ENCODE measurements at regions not wholly inside any gene's neighbourhood (a gene's known extent, or its start where the extent isn't known, plus 50 kb on each side); places are given as distances from the start of the nearest gene placed in this dataset.

DNA sequence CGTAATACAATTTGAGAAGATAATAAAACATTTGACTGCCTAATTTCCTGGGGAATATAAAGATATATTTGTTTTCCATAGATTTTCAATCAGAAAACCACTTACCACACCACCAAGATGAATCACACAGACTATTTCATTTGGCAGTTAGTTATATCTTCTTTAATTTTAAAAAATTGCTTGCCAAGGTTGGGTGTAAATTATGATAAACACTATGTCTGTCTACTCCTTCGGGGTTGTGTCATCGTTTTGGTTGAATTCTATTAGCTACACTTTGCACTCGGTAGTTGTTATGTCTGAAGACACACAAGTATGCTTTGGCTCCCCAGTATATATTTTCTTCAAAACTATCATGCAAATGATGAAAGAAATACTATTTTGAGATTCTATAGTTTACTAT is 594.8 kb upstream of the SEMA3D start:
- DNase-seq (ENCODE audit: low spot score), result no peak

DNA sequence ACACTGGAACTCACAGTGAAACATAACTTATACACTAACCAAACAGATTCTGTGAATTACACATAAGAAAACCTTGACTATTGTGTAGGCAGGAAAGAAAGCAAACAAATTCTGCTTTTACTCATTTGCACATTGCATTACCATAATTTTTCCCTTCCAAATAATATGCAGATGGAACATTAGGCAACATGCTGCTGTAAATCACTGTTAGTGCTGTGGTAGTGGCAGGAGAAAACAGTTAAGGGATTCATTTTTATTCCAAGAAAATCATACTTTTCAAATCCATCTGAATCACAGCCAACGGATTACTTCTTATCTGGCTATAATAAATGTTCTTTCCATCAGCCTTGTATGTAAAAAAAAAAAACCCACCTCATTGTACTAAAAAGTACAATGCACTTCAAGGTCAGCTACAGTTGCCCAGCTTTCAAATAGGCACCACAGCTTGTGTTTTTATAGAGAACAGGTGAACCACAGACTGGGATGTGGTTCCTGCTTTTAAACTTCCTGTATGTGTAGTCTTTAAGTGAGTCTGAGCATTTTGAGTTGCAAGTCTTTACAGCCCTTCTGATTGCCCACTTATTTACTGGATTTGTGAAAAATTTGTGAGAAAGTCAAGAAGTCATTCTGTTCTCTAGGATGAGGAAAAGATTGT is 590.0 kb upstream of the SEMA3D start:
- no peak for DNase-seq (ENCODE audit: low spot score)

DNA sequence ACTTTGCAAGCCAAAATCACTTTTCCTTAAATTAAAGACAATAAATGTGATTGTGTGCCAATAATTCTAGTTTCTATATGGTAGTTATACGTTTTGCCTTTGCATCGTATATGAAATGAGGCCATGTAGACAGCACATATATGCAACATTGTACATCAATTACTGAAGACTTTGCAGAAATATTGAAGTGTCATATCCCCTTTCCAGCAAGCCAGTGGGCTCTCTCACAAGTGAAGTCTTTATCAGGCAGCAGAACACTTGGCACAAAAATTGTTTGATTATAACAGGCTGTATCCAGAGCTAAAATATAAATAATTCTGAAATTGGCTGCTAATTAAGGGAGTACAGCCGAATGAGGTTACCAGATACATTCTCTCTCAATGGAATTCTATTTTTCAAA is 588.6 kb upstream of the SEMA3D start:
- no peak for DNase-seq (ENCODE audit: low spot score)

DNA sequence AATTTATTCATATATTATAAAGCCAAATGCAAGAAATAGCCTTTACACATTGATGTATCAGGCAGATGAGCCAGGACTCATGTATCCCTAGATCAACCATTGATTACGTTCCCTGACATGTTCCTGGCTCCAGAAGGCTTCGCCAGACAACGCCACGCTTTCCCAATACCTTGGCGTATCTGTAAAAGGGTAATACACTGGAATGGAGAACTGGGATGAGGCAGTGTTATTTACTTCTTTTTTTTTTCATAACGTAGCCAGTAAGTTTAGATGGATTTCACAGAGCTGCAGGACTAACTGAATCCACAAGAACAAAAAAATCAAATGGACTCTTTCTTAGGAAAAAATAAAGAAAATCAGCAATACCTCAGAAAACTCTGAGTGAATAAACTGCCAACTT is 588.1 kb upstream of the SEMA3D start:
- DNase-seq (ENCODE audit: low spot score), result no peak

DNA sequence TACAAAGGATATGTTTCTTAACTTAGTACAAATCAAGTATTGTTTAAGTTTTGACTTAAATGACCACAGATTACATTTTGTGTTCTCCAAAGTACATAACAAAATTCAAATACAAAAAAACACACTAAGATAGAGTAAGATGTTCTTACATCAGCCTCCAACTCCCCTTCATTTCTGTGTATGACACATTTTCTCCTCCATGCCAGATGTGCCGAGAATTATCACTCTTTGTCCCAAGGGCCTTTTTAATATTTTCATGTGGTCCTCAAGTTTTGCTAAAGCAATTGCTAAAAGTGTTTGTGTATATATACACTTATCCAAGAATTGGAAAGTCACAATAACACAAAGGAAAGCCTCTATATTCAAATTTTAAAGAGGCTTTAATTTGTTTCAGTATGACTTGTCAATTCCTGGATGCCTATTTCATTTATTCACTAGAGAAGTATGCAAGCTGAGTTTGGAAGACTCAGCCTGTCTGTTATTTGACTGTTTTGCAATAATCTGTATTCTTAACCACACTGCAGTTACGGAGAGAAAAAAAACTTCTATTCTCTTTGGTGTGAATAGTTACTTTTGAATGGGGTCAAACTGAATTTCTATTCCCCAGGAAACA is 586.4 kb upstream of the SEMA3D start:
- DNase-seq (ENCODE audit: low spot score), result peak; percentile 2

DNA sequence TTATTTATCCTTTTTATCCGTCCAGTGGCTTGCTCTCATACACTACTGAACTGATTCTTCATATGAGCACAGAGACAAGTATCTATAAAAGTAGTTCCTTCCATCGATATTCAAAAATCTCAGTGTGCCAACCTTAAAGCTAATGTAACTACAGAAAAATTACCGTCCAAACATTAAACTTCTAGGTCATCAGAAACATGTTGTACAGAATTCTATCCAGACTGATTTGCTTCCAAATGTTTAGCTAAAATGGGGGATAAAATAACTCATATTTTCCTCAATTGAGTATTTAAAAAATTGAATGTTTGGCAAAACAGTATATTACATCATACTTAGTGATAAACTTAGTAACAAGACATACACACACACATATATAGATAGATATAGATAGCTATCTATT is 584.7 kb upstream of the SEMA3D start:
- DNase-seq (ENCODE audit: low spot score), result no peak

DNA sequence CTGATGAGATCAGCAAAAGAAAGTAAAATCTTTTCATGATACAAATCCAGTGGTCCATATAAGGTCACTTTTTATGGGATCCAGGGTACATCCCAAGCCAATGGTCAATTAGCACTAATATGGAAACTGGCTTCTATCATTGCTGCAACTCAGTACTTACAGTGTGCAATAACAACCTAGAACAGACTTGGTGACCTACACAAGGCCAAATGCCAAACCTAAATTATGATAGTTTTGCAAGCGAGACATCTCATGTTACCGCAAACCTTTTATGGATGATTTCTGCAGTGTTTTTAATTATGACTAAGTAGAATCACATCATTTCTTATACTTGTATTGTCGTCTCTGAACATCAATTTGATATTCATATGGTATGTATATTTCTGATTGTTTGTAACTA is 583.5 kb upstream of the SEMA3D start:
- DNase-seq (ENCODE audit: low spot score), result no peak

DNA sequence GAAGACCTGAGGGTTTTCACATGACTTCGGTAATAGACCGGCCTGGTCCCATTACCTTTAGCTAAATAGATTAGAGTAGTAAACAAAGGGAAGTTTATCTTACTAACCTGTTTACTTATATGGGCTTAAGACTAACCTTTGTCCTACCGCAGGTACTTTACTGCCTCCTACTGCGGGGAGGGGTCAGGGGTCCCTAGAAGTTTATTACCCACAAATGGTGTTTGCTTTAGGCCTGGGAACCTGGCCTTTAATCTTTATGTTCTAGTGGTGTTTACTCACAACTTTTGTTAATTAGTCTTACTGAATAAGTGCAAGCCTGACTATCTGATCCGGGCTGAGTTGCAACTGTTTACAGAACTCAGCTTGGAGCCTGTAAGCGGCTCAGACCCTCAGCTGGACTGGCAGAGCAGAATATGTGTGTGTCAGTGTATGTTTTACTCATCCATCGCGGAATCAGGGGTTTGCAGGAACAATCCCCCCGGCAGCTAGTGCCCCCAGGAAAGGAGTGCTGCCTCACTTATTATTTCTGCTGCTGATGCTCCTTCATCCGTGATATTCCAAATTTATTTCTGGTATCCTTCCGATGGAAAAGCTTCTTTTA is 578.9 kb upstream of the SEMA3D start:
- DNase-seq (ENCODE audit: low spot score), result no peak

DNA sequence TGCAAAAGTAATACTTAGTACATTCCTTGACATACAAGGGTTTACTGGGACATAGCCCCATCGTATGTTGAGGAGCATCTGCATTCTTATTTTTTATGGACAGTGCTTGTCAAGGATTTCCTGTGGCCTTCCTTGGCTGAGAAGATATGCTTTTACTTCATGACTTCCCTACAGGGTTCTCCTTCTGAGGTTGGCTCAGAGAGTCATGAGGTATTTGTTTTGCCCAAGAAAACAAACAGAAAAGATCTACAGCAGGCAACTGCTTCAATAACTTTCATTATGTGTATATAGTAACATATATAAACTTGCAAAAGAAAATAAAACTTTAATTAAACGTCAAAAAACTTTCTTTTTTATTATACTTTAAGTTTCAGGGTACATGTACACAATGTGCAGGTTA is 577.2 kb upstream of the SEMA3D start:
- no peak for DNase-seq (ENCODE audit: low spot score)

DNA sequence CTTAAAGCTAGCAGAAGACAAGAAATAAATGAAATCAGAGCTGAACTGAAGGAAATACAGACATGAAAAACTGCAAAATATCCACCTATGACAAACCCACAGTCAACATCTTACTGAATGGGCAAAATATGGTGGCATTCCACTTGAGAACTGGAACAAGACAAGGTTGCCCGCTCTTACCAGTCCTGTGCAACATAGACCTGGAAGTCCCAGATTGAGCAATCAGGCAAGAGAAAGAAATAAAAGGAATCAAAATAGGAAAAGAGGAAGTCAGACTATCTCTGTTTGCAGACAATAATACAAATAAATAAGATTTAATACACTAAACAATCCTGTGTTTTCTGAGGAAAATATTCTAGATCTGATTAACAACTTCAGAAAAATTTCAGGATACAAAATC is 570.5 kb upstream of the SEMA3D start:
- DNase-seq (ENCODE audit: low spot score), result no peak

DNA sequence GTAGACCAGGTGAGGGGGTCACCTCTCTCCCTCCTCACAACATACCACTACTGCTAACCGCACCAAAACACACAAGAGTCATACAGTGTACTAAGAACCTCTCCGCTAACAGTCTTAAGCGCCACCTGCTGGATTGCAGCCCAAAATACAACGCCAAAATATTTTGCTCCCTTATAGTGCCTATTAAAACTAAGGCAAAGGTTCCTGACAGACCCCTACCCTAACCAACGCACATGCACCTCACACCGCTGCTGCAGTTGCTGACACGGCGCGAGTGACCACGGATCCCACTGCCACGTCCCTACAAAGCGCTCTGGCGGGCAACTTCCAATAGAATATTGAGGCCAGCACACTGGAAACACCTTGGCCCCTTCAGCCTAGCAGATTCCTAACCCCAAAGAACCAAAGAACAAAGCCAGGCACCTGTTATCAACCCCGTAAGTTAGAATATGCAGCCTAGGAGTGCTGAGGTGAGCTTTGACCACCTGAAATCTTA is 563.6 kb upstream of the SEMA3D start:
- peak; percentile 10 for DNase-seq (ENCODE audit: low spot score)

DNA sequence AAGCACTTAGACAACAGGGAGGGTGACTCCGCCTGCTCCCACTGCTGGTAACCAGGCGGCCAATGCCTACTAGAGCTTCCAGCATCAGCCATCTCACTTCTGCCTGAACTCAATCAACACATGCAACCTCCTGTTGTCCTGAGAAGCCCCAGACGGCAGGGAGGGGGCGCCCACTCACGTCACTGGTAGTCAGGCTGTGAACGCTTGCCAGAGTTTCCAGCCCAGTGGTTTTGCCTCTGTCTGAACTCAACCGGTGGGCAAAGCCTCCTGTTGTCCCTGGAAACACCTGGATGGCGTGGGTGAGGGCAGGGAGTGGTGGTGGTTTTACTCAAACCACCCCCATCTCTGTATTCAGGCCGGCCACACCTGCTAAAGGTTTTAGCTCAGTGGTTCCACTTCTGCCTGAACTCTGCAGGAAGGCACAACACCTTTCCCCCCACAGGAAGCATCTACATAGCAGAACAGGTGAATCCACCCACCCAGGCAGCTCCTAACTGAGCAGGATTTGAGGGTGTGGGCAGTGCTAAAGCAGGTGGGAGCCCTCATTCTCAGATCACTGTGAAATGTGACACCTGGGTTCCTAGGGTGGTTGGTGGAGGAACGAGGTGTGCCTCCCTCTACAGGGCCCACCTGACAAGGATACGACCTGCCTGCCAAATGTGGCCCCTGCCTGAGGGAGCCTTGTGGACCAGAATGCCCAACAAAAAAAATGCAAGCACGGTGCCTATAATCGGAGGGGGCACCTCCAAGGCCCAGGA is 563.0 kb upstream of the SEMA3D start:
- DNase-seq (ENCODE audit: low spot score), result no peak

DNA sequence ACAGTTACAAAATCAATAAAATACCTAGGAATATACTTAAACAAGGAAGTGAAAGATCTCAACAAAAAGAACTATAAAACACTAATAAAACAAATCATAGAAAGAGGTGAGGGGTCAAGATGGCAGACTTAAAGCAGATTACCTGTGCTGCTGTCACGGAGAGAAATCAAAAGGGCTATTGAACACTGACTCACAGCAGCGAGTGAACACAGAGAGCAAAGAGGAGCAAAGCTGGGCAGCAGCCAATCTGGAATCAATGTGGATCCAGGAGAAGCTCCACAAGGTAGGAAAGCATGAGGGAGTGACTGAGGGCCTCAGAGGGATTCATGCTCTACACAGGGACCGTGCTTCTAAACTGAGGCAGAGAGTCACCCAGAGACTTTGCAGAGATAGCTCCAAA is 562.0 kb upstream of the SEMA3D start:
- no peak for DNase-seq (ENCODE audit: low spot score)

DNA sequence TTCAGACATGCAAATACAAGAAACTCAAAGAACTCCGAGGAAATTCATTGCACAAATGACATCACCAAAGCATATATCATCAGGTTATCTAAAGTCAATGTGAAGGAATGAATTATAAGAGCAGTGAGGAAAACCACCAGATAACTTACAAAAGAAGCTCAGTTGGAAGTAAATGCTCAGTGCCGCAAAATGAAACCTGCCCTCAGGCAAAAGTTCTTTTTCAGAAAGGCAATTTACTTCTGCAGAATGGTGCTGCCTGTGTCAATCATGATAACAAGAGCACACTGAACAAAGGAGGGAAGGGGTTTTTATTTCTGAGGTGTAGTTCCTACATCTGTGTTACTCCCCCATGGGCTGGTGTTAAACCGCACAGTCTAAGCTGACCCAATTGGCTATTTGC is 550.6 kb upstream of the SEMA3D start:
- no peak for DNase-seq (ENCODE audit: low spot score)

DNA sequence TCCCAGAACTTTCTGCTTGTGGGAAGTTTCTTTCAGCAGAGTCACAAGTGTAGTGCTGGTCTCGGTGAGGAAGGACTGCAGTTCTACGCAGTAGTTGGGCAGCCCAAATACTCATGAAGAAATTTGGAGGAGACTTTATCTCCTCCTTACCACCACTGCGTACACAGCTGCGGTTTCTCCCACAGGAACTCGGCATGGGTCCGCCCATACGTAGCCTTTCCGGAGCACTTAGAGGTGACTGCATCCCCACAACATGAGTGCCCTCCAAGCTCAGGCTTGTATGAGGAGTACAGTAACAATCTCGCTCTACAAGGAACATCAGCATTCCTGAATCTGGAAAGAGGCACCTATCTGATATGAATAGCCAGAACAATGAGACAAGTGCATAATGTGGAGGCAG is 549.2 kb upstream of the SEMA3D start:
- DNase-seq (ENCODE audit: low spot score), result no peak

DNA sequence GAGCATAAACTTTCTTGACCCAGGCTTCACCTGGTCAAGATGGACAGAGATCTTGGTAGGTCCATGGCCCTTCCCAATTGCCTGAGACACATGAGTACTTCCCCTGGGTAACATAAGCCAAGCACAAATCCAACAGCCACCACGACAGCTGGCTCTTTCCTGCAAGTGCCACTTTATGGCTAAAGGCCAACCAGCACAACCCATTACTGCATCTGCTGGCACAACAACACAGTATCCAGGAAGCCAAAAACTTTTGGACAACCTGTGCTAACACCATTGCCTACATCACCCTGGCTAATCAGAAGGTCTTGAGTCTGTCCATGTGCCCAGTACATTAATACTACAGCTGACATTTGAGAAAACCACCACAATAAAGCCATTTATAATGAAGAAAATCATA is 548.0 kb upstream of the SEMA3D start:
- DNase-seq (ENCODE audit: low spot score), result no peak

DNA sequence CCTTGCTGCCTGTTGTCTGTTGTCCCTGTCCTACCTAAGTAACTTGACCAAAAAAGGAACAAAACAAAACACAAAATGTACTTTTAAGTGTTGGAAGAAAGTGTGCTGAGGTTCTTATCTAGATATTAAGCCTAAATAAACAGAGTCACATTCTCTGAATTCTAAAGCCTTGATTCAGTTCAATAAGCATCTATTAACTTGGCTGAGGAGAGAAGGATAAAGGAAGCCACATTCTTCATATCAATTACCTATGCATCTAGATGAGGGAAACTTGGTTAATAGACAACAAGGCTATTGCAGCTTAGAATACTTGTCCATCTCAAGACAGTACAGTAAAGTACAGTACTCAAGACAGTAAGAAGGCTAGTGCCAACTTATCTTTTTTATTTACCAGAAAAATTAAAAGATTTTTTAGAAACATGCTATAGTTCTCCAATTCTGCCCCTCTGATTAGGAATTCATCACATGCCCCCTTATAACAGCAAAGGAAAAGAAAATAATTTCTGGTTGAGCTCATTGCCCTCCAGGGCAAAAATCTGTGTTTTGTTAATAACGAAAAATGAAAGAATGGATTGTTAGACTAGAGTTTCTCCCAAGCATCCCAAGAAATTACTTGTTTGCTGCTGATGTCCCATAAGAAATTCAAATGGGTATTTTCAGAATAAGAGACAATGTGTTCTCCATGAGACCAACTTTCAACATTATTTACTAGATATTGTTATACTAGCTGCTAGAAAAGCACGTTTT is 546.5 kb upstream of the SEMA3D start:
- DNase-seq (ENCODE audit: low spot score), result no peak

DNA sequence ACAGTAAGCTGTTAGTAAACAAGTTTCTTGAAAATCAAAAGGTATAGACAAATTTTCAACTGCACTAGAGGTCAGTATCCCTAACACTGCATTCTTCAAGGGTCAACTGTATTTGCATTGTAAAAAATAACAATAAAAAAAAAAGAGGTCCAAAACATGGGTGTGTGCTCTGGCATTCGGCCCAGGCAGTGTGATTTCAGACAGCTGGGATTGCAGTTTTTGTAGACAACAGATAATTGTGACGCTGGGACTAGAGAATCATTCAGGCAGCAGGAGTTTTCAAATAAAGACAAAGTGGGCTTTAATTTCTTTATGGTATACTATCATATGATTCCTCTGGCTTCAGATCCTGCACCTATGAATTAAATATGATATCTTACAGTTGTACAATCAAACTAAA is 543.2 kb upstream of the SEMA3D start:
- no peak for DNase-seq (ENCODE audit: low spot score)

DNA sequence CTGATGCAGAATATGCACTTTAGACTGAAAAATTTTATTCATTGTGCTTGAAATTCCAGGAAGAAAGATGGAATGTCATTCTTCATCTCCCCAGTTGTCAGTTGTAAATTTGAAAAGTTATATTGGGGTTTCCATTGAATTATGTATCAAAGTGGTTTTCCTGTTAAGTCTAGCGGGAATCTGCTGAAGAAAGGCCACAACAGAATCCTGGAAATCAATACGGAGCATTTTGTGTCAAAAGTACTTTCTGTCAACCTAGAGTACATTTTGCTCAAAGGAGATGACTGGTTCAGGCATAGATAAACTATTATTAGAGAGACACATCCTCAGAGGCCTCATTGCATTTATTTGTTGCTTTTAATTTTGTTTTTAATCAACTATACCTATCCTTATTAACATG is 538.2 kb upstream of the SEMA3D start:
- DNase-seq (ENCODE audit: low spot score), result no peak

DNA sequence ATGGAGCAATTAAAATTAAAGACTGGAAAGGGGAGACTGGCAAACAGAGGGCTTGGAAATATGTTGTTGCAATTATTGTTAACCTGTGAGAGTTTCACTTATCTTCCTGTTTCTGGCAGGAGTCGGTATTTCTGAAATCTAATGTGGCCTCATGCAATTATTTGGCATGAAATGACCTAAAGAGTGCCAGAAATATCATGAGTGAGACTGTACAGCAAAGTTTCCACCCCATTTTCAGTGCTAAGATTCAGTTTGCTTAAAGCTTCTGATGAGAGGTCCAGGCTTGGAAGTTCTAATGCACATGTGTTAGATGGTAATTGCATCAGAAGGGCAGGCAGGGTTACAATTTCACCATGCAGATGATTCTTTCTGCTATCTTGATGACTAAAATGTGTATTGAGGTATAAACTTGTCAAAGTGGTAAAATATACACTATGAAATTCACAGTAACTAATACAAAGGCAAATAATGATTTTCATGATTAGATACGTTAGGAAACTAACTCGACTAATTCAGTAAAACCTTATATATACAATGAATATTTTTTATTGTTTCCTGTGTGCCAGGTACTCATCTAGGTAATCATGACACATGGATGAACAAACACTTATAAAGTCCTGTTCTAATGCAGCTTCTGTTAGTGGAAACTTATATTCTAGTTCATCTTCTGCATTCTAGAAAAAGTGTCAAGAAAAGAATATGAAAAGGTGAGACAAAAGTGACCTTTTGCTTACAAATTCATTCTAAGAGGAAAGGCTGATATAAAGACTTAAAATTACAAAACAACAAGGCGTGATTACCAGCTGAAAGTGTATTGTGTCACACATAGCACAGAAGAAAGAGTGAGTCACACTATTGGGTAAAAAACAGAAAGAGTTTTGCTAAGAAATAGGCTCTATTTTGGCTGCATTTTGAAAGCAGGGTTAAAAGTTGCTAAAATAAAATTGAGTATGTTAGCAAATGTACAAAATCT is 533.4 kb upstream of the SEMA3D start:
- no peak for DNase-seq (ENCODE audit: low spot score)

DNA sequence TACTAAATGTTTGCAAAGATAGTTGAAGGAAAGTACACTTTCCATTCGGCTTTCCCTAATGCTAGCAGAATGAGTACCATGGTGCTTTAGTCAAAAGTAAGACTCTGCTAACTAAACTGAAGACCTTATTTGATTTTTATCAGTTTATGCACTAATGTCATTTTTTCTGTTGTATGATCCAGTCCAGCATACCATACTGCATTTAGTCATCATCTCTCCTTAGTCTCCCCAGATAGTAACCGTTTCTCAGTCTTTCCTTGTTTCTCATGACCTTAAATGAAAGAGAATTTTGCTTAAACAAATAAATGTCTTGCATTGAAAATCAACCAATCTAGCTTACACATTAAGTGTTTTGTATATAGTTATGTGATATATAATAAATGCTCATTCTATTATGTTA is 529.5 kb upstream of the SEMA3D start:
- no peak for DNase-seq (ENCODE audit: low spot score)

Data from AG08396 (cell line).